ENCODE measurements at regions not wholly inside any gene's neighbourhood (a gene's known extent, or its start where the extent isn't known, plus 50 kb on each side); places are given as distances from the start of the nearest gene placed in this dataset.

DNA sequence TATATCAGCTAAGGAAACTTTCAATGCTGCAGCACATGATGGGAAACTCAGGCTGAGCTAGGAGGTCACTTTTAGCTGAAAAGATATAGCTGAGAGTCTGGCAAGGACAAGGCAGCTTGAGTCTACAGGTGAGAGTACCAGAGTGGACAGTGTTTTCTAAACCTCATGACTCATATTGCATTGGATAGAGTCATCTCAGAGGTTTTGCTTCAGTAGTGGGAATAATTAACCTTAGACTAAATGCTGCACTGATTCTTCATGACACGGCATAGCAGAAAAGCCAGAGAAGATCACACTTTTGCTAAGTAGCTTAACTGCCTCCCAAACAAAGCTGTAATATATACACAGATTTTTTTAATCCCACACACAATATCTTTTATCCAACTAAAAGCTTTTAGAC lies 865.0 kb upstream of the CDH2 start:
- Histone ChIP-seq H3K4me3 (ENCODE audit: low read length in 3 of 3) (no peak overlapping the region), H3K27ac (ENCODE audit: low read depth in 2 of 2, low read length in 2 of 2) (no peak overlapping the region), H3K4me1 (ENCODE audit: control insufficient read depth in 2 of 3, insufficient read depth in 2 of 3, low read depth in 1 of 3, low read length in 3 of 3) (no peaks in the 10 kb centered on the region), H3K36me3 (ENCODE audit: control insufficient read depth in 2 of 3, insufficient read depth in 3 of 3, low read length in 3 of 3) (no peaks in the 10 kb centered on the region), H3K9me3 (ENCODE audit: control insufficient read depth in 2 of 3, insufficient read depth in 1 of 3, low read length in 3 of 3) (no peaks in the 10 kb centered on the region), H3K27me3 (ENCODE audit: control insufficient read depth, insufficient read depth, low read length) (no peaks in the 10 kb centered on the region), H3K9ac (ENCODE audit: low read length in 3 of 3) (no peak overlapping the region)
- intact Hi-C loops (cut with DNase I) = no loop called here
- FAIRE-seq = no peak
- no peak for DNase-seq
- TF ChIP-seq, protein P1, sequence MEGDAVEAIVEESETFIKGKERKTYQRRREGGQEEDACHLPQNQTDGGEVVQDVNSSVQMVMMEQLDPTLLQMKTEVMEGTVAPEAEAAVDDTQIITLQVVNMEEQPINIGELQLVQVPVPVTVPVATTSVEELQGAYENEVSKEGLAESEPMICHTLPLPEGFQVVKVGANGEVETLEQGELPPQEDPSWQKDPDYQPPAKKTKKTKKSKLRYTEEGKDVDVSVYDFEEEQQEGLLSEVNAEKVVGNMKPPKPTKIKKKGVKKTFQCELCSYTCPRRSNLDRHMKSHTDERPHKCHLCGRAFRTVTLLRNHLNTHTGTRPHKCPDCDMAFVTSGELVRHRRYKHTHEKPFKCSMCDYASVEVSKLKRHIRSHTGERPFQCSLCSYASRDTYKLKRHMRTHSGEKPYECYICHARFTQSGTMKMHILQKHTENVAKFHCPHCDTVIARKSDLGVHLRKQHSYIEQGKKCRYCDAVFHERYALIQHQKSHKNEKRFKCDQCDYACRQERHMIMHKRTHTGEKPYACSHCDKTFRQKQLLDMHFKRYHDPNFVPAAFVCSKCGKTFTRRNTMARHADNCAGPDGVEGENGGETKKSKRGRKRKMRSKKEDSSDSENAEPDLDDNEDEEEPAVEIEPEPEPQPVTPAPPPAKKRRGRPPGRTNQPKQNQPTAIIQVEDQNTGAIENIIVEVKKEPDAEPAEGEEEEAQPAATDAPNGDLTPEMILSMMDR (IDR thresholded peaks at IDR 0.05; ENCODE audit: borderline replicate concordance, extremely low read depth, insufficient read depth) = no peak

DNA sequence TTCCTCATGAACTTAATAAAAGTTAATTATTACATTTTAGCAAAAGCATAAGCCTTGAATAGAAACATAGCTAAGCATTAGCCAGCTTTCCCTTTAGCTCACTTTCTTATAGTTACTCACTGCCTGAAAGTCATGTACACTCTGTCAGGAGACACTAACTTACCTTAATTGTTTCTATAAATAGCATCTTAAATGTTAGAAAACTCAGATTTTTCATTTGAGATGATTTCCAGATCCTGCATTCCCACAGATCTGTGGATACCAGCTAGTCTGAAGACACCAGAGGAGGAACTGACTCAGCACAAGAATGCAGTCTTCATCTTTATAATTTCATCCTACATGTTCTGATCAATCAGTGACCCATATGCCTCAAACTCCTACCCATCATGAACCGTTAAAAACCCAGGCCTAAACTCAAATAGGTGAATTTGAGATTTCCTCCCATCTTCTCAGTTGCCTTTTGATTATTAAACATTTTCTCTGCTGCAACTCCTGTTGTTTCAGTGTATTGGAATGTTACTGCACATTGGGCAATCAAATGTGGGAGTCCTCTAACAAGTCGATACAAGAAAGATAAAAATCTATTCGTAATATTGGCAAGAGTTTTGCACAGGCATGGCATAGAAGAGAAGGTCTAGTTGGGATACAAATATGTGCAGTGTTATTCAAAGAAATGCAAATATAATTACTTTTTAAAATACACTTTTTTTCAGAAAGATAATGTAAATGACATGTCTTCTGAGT lies 857.4 kb upstream of the CDH2 start:
- FAIRE-seq (no peak), DNase-seq (no peak)
- no peak overlapping the region for H3K9ac ChIP-seq (ENCODE audit: low read length in 3 of 3)
- H3K27ac ChIP-seq (ENCODE audit: low read depth in 2 of 2, low read length in 2 of 2) = no peak overlapping the region
- no peaks in the 10 kb centered on the region for H3K27me3 ChIP-seq (ENCODE audit: control insufficient read depth, insufficient read depth, low read length)
- H3K9me3 ChIP-seq (ENCODE audit: control insufficient read depth in 2 of 3, insufficient read depth in 1 of 3, low read length in 3 of 3) = no peaks in the 10 kb centered on the region
- TF ChIP-seq, protein P1 (IDR thresholded peaks at IDR 0.05; ENCODE audit: borderline replicate concordance, extremely low read depth, insufficient read depth) = no peak
- intact Hi-C loops (cut with DNase I) = no loop called here
- no peaks in the 10 kb centered on the region for H3K4me1 ChIP-seq (ENCODE audit: control insufficient read depth in 2 of 3, insufficient read depth in 2 of 3, low read depth in 1 of 3, low read length in 3 of 3)
- H3K4me3 ChIP-seq (ENCODE audit: low read length in 3 of 3) = no peak overlapping the region
- no peaks in the 10 kb centered on the region for H3K36me3 ChIP-seq (ENCODE audit: control insufficient read depth in 2 of 3, insufficient read depth in 3 of 3, low read length in 3 of 3)

DNA sequence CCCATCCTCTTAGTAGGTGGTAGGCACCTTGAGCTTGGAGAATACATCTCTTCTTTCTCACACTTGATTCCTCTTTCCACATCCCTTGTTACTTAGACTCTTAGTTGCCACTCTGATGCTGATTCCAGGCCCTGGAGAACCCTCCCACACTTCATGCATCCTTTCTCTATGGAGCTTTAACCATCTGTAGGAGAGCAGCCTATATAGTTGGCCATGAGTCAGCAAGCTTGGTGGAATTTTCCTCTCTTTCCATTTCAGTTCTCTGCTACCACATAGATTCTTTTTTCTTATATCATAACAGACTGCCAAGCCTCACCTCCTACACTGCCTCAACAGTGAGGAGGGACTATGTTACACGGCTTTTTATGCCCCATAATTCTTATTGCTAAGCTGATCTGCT lies 851.6 kb upstream of the CDH2 start:
- TF ChIP-seq, protein P1 (IDR thresholded peaks at IDR 0.05; ENCODE audit: borderline replicate concordance, extremely low read depth, insufficient read depth) = no peak
- no peaks in the 10 kb centered on the region for H3K9me3 ChIP-seq (ENCODE audit: control insufficient read depth in 2 of 3, insufficient read depth in 1 of 3, low read length in 3 of 3)
- no peak for FAIRE-seq
- H3K4me3 ChIP-seq (ENCODE audit: low read length in 3 of 3) = no peak overlapping the region
- no peaks in the 10 kb centered on the region for H3K27me3 ChIP-seq (ENCODE audit: control insufficient read depth, insufficient read depth, low read length)
- no peaks in the 10 kb centered on the region for H3K4me1 ChIP-seq (ENCODE audit: control insufficient read depth in 2 of 3, insufficient read depth in 2 of 3, low read depth in 1 of 3, low read length in 3 of 3)
- no peak overlapping the region for H3K27ac ChIP-seq (ENCODE audit: low read depth in 2 of 2, low read length in 2 of 2)
- DNase-seq = no peak
- no peak overlapping the region for H3K9ac ChIP-seq (ENCODE audit: low read length in 3 of 3)
- intact Hi-C loops (cut with DNase I) = no loop called here
- H3K36me3 ChIP-seq (ENCODE audit: control insufficient read depth in 2 of 3, insufficient read depth in 3 of 3, low read length in 3 of 3) = no peaks in the 10 kb centered on the region

DNA sequence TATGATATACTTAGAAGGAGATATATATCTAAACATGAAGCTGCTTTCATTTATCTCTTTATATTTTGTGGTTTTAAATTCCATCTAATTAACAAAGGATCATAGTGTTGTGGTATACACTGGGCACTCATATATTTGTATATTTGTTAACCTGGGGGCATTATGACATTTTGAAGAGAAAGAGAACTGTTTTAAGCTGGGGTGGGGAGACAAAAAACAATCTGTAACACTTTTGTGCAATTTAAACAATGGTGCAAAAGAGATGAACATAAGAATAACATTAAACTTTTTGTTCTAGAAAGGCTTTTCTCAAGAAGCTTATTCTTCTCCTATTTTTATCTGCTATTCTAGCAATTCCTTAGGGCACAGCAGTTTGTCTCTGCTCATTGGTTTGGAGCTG lies 842.0 kb upstream of the CDH2 start:
- DNase-seq = no peak
- Histone ChIP-seq H3K36me3 (ENCODE audit: control insufficient read depth in 2 of 3, insufficient read depth in 3 of 3, low read length in 3 of 3) (no peaks in the 10 kb centered on the region), H3K9me3 (ENCODE audit: control insufficient read depth in 2 of 3, insufficient read depth in 1 of 3, low read length in 3 of 3) (no peaks in the 10 kb centered on the region), H3K27me3 (ENCODE audit: control insufficient read depth, insufficient read depth, low read length) (no peaks in the 10 kb centered on the region), H3K9ac (ENCODE audit: low read length in 3 of 3) (no peak overlapping the region), H3K4me3 (ENCODE audit: low read length in 3 of 3) (no peak overlapping the region), H3K27ac (ENCODE audit: low read depth in 2 of 2, low read length in 2 of 2) (no peak overlapping the region), H3K4me1 (ENCODE audit: control insufficient read depth in 2 of 3, insufficient read depth in 2 of 3, low read depth in 1 of 3, low read length in 3 of 3) (no peaks in the 10 kb centered on the region)
- intact Hi-C loops (cut with DNase I) = no loop called here
- TF ChIP-seq, protein P1 (IDR thresholded peaks at IDR 0.05; ENCODE audit: borderline replicate concordance, extremely low read depth, insufficient read depth) = no peak
- FAIRE-seq = no peak
